SH-SY5Y (cell line): ENCODE measurements at regions not wholly inside any gene's neighbourhood (a gene's known extent, or its start where the extent isn't known, plus 50 kb on each side); places are given as distances from the start of the nearest gene placed in this dataset.

Experiments used
- GATA2 ChIP-seq: IDR thresholded peaks from 2 replicates; pipeline ENCODE4 v1.6.1; 2011; ENCODE audit warnings: mild to moderate bottlenecking, low read depth, low read length
- GATA3 ChIP-seq: IDR thresholded peaks from 2 replicates; pipeline ENCODE4 v1.6.1; 2011; ENCODE audit warnings: low read depth, mild to moderate bottlenecking, low read length, moderate library complexity

DNA sequence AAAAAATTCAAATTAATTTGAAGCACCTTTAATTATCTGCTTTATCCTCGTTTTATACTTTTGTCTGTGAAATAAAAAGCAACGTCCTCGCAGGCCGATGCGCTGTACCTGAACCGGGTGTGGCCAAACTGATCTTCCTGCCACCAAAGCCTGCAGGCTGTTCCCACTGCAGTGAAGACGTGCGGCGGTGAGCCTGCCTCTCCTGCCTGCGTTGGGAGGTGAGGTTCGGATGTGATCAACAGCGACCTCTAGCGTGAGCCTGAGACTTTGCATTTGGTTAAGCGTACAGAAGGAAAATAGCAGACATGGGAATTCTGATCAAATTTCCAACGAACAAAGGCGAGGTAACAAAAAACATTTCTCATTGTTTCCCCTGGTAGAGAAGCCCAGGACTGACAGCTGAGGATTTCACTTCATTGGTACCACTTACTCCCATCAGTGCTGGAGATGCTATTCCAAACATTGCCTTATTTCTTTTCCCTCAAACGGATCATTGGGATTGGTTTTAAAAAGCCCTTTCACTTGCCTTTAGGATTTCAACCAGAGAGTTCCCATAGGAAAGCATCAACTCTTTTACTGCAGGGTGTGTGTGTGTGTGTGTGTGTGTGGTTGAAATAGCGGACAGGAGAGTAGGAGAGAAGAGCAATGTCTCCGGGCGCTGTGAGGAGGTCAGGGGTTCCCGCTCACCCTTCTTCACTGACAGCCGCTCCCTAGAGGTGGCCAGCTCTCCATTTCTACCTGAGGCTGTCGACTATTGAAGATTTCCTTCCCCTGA, 56.6 kb upstream of the CCN6 start:
- TF ChIP-seq GATA3: no peak
- TF ChIP-seq GATA2: no peak
